Fibroblast of skin of abdomen (primary cell): ENCODE measurements at regions not wholly inside any gene's neighbourhood (a gene's known extent, or its start where the extent isn't known, plus 50 kb on each side); places are given as distances from the start of the nearest gene placed in this dataset.
"Not testable (repeated sequence)": the region's sequence is repeated elsewhere in the genome, so short reads cannot be mapped to it uniquely, and the experiment has no call there.

ENCODE experiments used
- DNase-seq: peaks from one replicate; pipeline ENCODE4 v3.0.0-alpha.2; 2013

DNA sequence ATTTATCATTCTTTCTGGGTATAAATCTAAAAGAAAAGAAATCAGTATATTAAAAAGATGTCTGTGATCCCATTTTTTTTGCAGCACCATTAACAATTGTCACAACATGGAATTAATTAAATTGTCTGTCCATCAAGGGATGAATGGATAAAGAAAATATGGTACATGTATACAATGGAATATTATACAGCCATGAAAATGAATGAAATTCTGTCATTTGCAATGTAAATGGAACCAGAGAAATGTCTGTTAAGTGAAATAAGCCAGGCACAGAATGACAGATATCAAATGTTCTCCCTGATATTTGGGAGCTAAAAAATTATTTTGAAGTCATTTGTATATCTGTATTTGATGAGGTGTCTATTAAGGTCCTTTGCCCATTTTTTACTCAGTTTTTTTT, 77.1 kb upstream of the NDST4 start:
- no peak for DNase-seq

DNA sequence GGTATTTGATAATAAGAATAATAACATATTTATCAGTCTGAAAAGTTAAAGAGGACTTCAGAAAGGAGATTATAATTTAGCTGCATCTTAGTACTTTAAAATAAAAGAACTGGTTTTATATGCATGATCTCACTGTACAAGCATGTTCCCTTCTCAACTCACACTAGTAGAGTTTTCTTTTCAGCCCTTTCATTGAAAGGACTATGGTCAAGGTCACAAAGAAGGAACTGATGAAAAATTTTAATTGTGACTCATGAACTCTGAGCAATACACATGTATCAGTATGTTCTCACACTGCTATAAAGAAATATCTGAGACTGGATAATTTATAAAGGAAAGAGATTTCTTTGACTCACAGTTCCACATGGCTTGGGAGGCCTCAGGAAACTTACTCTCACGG, 73.7 kb upstream of the NDST4 start:
- peak; percentile 16 for DNase-seq

DNA sequence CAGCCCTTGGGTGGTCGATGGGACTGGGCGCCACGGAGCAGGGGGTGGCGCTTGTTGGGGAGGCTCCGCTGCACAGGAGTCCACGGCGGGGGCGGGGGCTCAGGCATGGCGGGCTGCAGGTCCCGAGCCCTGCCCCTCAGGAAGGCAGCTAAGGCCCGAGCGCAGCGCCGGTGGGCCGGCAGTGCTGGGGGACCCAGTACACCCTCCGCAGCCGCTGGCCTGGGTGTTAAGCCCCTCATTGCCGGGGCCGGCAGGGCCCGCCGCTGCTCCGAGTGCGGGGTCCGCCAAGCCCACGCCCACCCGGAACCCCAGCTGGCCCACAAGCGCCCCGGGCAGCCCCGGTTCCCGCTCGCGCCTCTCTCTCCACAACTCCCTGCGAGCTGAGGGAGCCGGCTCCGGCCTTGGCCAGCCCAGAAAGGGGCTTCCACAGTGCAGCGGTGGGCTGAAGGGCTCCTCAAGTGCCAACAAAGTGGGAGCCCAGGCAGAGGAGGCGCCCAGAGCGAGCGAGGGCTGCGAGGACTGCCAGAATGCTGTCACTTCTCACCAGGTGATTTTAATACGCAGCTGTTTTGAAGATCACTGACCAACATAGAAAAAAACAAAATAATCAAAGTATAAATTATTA, 66.1 kb upstream of the NDST4 start:
- DNase-seq, result not testable (repeated sequence)

DNA sequence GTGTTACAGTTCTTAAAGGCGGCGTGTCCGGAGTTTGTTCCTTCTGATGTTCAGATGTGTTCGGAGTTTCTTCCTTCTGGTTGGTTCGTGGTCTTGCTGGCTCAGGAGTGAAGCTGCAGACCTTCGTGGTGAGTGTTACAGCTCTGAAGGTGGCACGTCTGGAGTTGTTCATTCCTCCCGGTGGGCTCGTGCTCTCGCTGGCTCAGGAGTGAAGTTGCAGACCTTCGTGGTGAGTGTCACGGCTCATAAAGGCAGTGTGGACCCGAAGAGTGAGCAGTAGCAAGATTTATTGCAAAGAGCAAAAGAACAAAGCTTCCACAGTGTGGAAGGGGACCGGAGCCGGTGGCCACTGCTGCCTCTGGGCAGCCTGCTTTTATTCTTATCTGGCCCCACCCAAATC, 65.3 kb upstream of the NDST4 start:
- DNase-seq, result not testable (repeated sequence)

DNA sequence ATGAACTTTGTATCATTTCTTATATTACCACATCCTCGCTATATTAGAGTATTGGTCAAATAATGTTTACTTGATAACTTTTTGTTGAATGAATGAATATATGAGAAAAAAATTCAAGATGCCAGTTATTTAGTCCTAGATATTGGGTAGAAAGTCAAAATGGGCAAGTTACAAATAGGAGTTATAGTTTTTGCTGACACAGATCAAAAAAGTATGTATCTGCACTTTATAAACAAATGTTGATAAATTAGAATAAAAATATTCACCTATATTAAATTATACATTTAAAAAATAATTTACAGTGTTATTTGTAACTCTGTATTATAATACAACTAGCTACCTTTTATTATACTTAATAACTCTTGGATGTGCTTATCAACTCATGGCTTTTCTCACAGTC, 57.8 kb upstream of the NDST4 start:
- no peak for DNase-seq

DNA sequence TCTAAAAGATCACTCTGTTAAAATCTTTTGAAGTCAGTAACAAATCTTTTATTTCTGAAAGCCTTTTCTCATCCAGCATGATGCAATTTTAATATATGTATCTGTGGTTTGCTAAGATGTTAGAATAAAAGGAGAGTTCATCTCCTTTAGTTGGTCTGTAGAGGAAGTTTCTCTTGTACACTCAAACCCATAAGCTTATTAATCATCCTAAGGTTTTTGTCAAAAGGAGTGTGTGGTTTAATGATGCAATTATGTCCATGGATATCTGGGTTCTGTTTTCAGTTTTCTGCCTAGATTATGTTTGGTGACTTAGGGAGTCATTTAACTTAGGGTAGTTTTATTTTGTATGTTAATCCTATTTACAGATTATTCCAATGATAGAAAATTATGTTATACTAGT, 52.1 kb upstream of the NDST4 start:
- peak; percentile 63 for DNase-seq
